ENCODE measurements at regions not wholly inside any gene's neighbourhood (a gene's known extent, or its start where the extent isn't known, plus 50 kb on each side); places are given as distances from the start of the nearest gene placed in this dataset.

DNA sequence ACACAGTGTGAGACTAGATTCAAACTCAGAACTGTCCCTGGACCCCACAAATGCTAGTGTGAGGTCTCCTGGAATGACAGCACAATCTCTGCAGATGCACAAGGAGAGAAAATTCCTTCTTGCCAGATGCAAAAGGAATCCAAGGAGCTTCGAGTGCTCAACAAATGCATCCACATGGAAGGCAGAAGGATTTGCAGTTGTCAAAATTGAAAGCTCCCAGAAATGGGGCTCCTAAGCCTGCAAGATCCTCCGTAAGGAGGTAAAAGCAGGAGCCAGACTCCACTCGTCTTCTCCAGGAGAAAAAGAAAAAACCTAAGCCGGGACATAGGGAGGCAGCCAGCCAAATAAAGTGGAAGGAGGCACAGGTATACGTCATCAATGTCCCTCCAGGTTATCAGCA lies 355.0 kb upstream of the KLHL29 start:
- 28 to 56% (median 40%) methylated on average over 5 of the region's 5 CpGs for WGBS, 5 donors
- Histone ChIP-seq H3K27ac (no peak overlapping the region), H3K9me3 (no peaks in the 10 kb centered on the region), H3K36me3 (no peaks in the 10 kb centered on the region), H3K27me3 (peaks cover 0 to 14% (median 0%) of the 10 kb centered on the region in 3 donors), H3K4me3 (no peak overlapping the region), H3K4me1 (peaks cover 0 to 9% (median 0%) of the 10 kb centered on the region in 4 donors)
- TF ChIP-seq, protein P1, sequence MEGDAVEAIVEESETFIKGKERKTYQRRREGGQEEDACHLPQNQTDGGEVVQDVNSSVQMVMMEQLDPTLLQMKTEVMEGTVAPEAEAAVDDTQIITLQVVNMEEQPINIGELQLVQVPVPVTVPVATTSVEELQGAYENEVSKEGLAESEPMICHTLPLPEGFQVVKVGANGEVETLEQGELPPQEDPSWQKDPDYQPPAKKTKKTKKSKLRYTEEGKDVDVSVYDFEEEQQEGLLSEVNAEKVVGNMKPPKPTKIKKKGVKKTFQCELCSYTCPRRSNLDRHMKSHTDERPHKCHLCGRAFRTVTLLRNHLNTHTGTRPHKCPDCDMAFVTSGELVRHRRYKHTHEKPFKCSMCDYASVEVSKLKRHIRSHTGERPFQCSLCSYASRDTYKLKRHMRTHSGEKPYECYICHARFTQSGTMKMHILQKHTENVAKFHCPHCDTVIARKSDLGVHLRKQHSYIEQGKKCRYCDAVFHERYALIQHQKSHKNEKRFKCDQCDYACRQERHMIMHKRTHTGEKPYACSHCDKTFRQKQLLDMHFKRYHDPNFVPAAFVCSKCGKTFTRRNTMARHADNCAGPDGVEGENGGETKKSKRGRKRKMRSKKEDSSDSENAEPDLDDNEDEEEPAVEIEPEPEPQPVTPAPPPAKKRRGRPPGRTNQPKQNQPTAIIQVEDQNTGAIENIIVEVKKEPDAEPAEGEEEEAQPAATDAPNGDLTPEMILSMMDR (IDR thresholded peaks at IDR 0.05): no peak
- TF ChIP-seq POLR2A (IDR thresholded peaks at IDR 0.05) (no peak), POLR2AphosphoS5 (IDR thresholded peaks at IDR 0.05) (no peak), EP300 (IDR thresholded peaks at IDR 0.05) (no peak)
- no peak for DNase-seq
- intact Hi-C loops (cut with DNase I; ENCODE audit: low total_unique reads): no loop called here

GRCh38 chr2:23034996-23035395 lies 350.0 kb upstream of the KLHL29 start:
- TF ChIP-seq, protein P1 (IDR thresholded peaks at IDR 0.05): no peak
- TF ChIP-seq POLR2A (IDR thresholded peaks at IDR 0.05) (no peak), EP300 (IDR thresholded peaks at IDR 0.05) (no peak), POLR2AphosphoS5 (IDR thresholded peaks at IDR 0.05) (no peak)
- H3K27me3 ChIP-seq: no peaks in the 10 kb centered on the region
- intact Hi-C loops (cut with DNase I; ENCODE audit: low total_unique reads): no loop called here
- peaks cover 0 to 3% (median 0%) of the 10 kb centered on the region in 4 donors for H3K4me1 ChIP-seq
- no peaks in the 10 kb centered on the region for H3K9me3 ChIP-seq
- H3K4me3 ChIP-seq: no peak overlapping the region
- DNase-seq: no peak
- 70 to 82% (median 75%) methylated on average over 1 to 3 of the region's 3 CpGs for WGBS, 5 donors
- no peaks in the 10 kb centered on the region for H3K36me3 ChIP-seq
- no peak overlapping the region for H3K27ac ChIP-seq

GRCh38 chr2:23036629-23037028 lies 348.4 kb upstream of the KLHL29 start:
- Histone ChIP-seq H3K27ac (no peak overlapping the region), H3K4me3 (no peak overlapping the region), H3K4me1 (no peaks in the 10 kb centered on the region), H3K36me3 (no peaks in the 10 kb centered on the region), H3K27me3 (no peaks in the 10 kb centered on the region), H3K9me3 (no peaks in the 10 kb centered on the region)
- TF ChIP-seq EP300 (IDR thresholded peaks at IDR 0.05) (no peak), POLR2AphosphoS5 (IDR thresholded peaks at IDR 0.05) (no peak), POLR2A (IDR thresholded peaks at IDR 0.05) (no peak)
- TF ChIP-seq, protein P1 (IDR thresholded peaks at IDR 0.05): no peak
- 66 to 83% (median 78%) methylated on average over 2 of the region's 2 CpGs for WGBS, 5 donors
- no peak for DNase-seq
- intact Hi-C loops (cut with DNase I; ENCODE audit: low total_unique reads): no loop called here

GRCh38 chr2:23037596-23037995 lies 347.4 kb upstream of the KLHL29 start:
- intact Hi-C loops (cut with DNase I; ENCODE audit: low total_unique reads): no loop called here
- no peaks in the 10 kb centered on the region for H3K9me3 ChIP-seq
- no peak for DNase-seq
- no peaks in the 10 kb centered on the region for H3K4me1 ChIP-seq
- H3K27ac ChIP-seq: no peak overlapping the region
- H3K36me3 ChIP-seq: no peaks in the 10 kb centered on the region
- no peak overlapping the region for H3K4me3 ChIP-seq
- no peak for TF ChIP-seq POLR2A (IDR thresholded peaks at IDR 0.05)
- TF ChIP-seq, protein P1 (IDR thresholded peaks at IDR 0.05): no peak
- TF ChIP-seq POLR2AphosphoS5 (IDR thresholded peaks at IDR 0.05): no peak
- TF ChIP-seq EP300 (IDR thresholded peaks at IDR 0.05): no peak
- H3K27me3 ChIP-seq: no peaks in the 10 kb centered on the region
- WGBS, 5 donors: 66 to 92% (median 83%) methylated on average over 2 of the region's 2 CpGs
